ENCODE measurements at regions not wholly inside any gene's neighbourhood (a gene's known extent, or its start where the extent isn't known, plus 50 kb on each side); places are given as distances from the start of the nearest gene placed in this dataset.

- Histone ChIP-seq H3K27me3 (ENCODE audit: control insufficient read depth, extremely low read depth, insufficient read depth, low read length) (no peaks in the 10 kb centered on the region), H3K36me3 (ENCODE audit: control insufficient read depth in 2 of 2, extremely low read depth in 1 of 2, insufficient read depth in 2 of 2, low read length in 2 of 2) (no peaks in the 10 kb centered on the region), H3K9ac (ENCODE audit: control insufficient read depth, extremely low read depth, insufficient read depth, low read length) (no peak overlapping the region), H3K27ac (ENCODE audit: control insufficient read depth, insufficient read depth, low read length) (no peak overlapping the region), H3K4me2 (ENCODE audit: control insufficient read depth, extremely low read depth, insufficient read depth, low read depth, low read length) (peak overlapping the region; percentile 38), H4K20me1 (ENCODE audit: control insufficient read depth, extremely low read depth, insufficient read depth, low read length) (no peaks in the 10 kb centered on the region), H2AFZ (ENCODE audit: control insufficient read depth, low read length) (no peak overlapping the region), H3K4me1 (ENCODE audit: control insufficient read depth, extremely low read depth, insufficient read depth, low read length) (peaks cover 5% of the 10 kb centered on the region), H3K9me1 (ENCODE audit: control insufficient read depth, extremely low read depth, insufficient read depth, low read length) (no peaks in the 10 kb centered on the region), H3K79me2 (ENCODE audit: control insufficient read depth, insufficient read depth, low read length) (no peaks in the 10 kb centered on the region), H3K9me3 (ENCODE audit: control insufficient read depth, low read depth, low read length) (no peaks in the 10 kb centered on the region), H3K4me3 (ENCODE audit: control insufficient read depth in 2 of 3, extremely low read depth in 1 of 3, insufficient read depth in 2 of 3, low read depth in 1 of 3, low read length in 3 of 3) (no peak overlapping the region)
- dilution Hi-C loops (cut with MboI; ENCODE audit: extremely low pct_ligation_motif_present, low sequenced_read_pairs): loop anchor here (25.0 kb wide), 1 partner anchor 189 kb away; no protein-coding TSS in a partner anchor
- no peak for TF ChIP-seq CTCF (optimal IDR thresholded peaks at IDR 0.05 in 1 of 3, IDR thresholded peaks at IDR 0.05 in 1 of 3, conservative IDR thresholded peaks at IDR 0.05 in 1 of 3; ENCODE audit: extremely low read depth in 1 of 3, insufficient read depth in 2 of 3, low read length in 3 of 3)
- no peak for TF ChIP-seq EZH2 (IDR thresholded peaks at IDR 0.05; ENCODE audit: low read length)
- DNase-seq (ENCODE audit: low read depth, low spot score) (no peak), FAIRE-seq (no peak)
Measured at GRCh38 chr2:105573490-105573889, 171.2 kb upstream of the NCK2 start.

- H3K9me1 ChIP-seq (ENCODE audit: control insufficient read depth, extremely low read depth, insufficient read depth, low read length): no peaks in the 10 kb centered on the region
- H4K20me1 ChIP-seq (ENCODE audit: control insufficient read depth, extremely low read depth, insufficient read depth, low read length): no peaks in the 10 kb centered on the region
- H3K27ac ChIP-seq (ENCODE audit: control insufficient read depth, insufficient read depth, low read length): no peak overlapping the region
- TF ChIP-seq CTCF (optimal IDR thresholded peaks at IDR 0.05 in 1 of 3, IDR thresholded peaks at IDR 0.05 in 1 of 3, conservative IDR thresholded peaks at IDR 0.05 in 1 of 3; ENCODE audit: extremely low read depth in 1 of 3, insufficient read depth in 2 of 3, low read length in 3 of 3) (no peak), EZH2 (IDR thresholded peaks at IDR 0.05; ENCODE audit: low read length) (no peak)
- DNase-seq (ENCODE audit: low read depth, low spot score) (no peak), FAIRE-seq (no peak)
- no peak overlapping the region for H3K9ac ChIP-seq (ENCODE audit: control insufficient read depth, extremely low read depth, insufficient read depth, low read length)
- no peak overlapping the region for H3K4me2 ChIP-seq (ENCODE audit: control insufficient read depth, extremely low read depth, insufficient read depth, low read depth, low read length)
- no peak overlapping the region for H2AFZ ChIP-seq (ENCODE audit: control insufficient read depth, low read length)
- dilution Hi-C loops (cut with MboI; ENCODE audit: extremely low pct_ligation_motif_present, low sequenced_read_pairs): loop anchor here (25.0 kb wide), 1 partner anchor 191 kb away; no protein-coding TSS in a partner anchor
- no peaks in the 10 kb centered on the region for H3K36me3 ChIP-seq (ENCODE audit: control insufficient read depth in 2 of 2, extremely low read depth in 1 of 2, insufficient read depth in 2 of 2, low read length in 2 of 2)
- no peaks in the 10 kb centered on the region for H3K79me2 ChIP-seq (ENCODE audit: control insufficient read depth, insufficient read depth, low read length)
- H3K4me1 ChIP-seq (ENCODE audit: control insufficient read depth, extremely low read depth, insufficient read depth, low read length): peaks cover 1% of the 10 kb centered on the region
- H3K27me3 ChIP-seq (ENCODE audit: control insufficient read depth, extremely low read depth, insufficient read depth, low read length): peaks cover 5% of the 10 kb centered on the region
- H3K9me3 ChIP-seq (ENCODE audit: control insufficient read depth, low read depth, low read length): no peaks in the 10 kb centered on the region
- no peak overlapping the region for H3K4me3 ChIP-seq (ENCODE audit: control insufficient read depth in 2 of 3, extremely low read depth in 1 of 3, insufficient read depth in 2 of 3, low read depth in 1 of 3, low read length in 3 of 3)
Measured at GRCh38 chr2:105571445-105571987, 172.7 kb upstream of the FHL2 start.

All from keratinocyte (primary cell).